ENCODE measurements at regions not wholly inside any gene's neighbourhood (a gene's known extent, or its start where the extent isn't known, plus 50 kb on each side); places are given as distances from the start of the nearest gene placed in this dataset.
"Not testable (repeated sequence)": the region's sequence is repeated elsewhere in the genome, so short reads cannot be mapped to it uniquely, and the experiment has no call there.

DNA sequence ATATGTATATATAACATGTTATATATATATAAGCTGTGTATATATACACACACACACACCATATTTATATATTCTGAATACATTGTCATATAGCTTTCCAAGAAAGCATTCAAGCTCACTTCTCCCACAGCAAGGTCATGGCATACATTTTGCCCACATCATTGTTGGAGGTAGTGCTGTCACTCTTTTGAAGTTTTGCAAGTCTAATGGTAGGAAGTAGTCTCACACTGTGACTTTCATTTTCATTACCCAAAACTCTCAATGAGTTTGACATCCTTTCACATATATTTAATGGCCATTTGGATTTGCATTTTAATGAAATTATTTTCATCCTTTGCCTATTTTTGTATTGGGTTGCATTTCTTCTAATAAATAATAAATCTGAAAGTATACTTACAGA, 59.8 kb upstream of the COX7C start:
- Histone ChIP-seq H3K27me3 (ENCODE audit: insufficient read depth in 3 of 3, low read length in 2 of 3) (no peaks in the 10 kb centered on the region), H3K27ac (no peak overlapping the region), H3K36me3 (ENCODE audit: insufficient read depth in 1 of 2, low read depth in 1 of 2) (no peaks in the 10 kb centered on the region), H3K4me1 (no peaks in the 10 kb centered on the region), H3K9me3 (peaks cover 4% of the 10 kb centered on the region), H3K4me3 (no peak overlapping the region)
- intact Hi-C loops (cut with DNase I): no loop called here
- no peak for ATAC-seq
- no peak for DNase-seq
- no peak for TF ChIP-seq CTCF (IDR thresholded peaks at IDR 0.05)

GRCh38 chr5:86565197-86565789, 52.4 kb upstream of the COX7C start:
- no peaks in the 10 kb centered on the region for H3K9me3 ChIP-seq
- no peaks in the 10 kb centered on the region for H3K27me3 ChIP-seq (ENCODE audit: insufficient read depth in 3 of 3, low read length in 2 of 3)
- no peak overlapping the region for H3K27ac ChIP-seq
- no peak for TF ChIP-seq CTCF (IDR thresholded peaks at IDR 0.05)
- WGBS, 3 donors: 80 to 84% (median 81%) methylated on average over 8 of the region's 8 CpGs
- no peaks in the 10 kb centered on the region for H3K4me1 ChIP-seq
- H3K36me3 ChIP-seq (ENCODE audit: insufficient read depth in 1 of 2, low read depth in 1 of 2): no peaks in the 10 kb centered on the region
- no peak for DNase-seq
- no peak overlapping the region for H3K4me3 ChIP-seq
- intact Hi-C loops (cut with DNase I): no loop called here
- no peak for ATAC-seq

DNA sequence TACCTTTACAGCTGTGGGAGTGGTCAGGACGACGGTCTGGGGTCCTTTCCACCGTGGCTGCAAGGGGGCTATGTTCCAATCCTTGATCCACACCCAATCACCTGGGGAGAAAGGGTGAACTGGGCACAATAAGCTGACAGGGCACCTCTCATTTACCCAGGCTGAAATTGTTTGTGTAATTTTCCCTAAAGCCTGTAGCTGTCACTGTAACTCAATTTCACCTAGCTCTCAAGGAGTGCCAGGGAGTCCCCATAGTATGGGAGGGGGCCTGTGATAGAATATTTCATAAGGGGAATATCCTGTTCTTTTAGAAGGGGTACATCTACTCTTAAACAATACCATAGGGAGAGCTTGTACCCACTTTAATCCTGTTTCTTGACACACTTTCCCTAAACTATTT, 51.7 kb upstream of the COX7C start:
- DNase-seq, ATAC-seq: not testable (repeated sequence)
- WGBS, 3 donors: 41 to 47% (median 45%) methylated on average over 3 of the region's 3 CpGs

More for the DNA sequence above, 51.7 kb upstream of the COX7C start:
- H3K36me3 ChIP-seq (ENCODE audit: insufficient read depth in 1 of 2, low read depth in 1 of 2); H3K4me3 ChIP-seq; H3K9me3 ChIP-seq; H3K4me1 ChIP-seq; H3K27me3 ChIP-seq (ENCODE audit: insufficient read depth in 3 of 3, low read length in 2 of 3); intact Hi-C loops (cut with DNase I); H3K27ac ChIP-seq: not testable (repeated sequence)

All from psoas muscle (tissue), 7 donors.